ENCODE measurements at regions not wholly inside any gene's neighbourhood (a gene's known extent, or its start where the extent isn't known, plus 50 kb on each side); places are given as distances from the start of the nearest gene placed in this dataset.

GRCh38 chr10:44716470-44717015 lies 194.6 kb upstream of the TMEM72 start:
- no peak for TF ChIP-seq CTCF (IDR thresholded peaks at IDR 0.05)
- Histone ChIP-seq H3K9me3 (replicated peaks in 1 of 2; ENCODE audit: control insufficient read depth in 1 of 2, insufficient read depth in 1 of 2, low read length in 2 of 2) (no peaks in the 10 kb centered on the region), H3K4me3 (replicated peaks in 1 of 3; ENCODE audit: low read depth in 2 of 3, low read length in 3 of 3) (no peak overlapping the region), H3K27ac (ENCODE audit: low read depth in 1 of 2, low read length in 2 of 2) (no peak overlapping the region), H2AFZ (ENCODE audit: insufficient read depth, low read depth, low read length, poor library complexity, severe bottlenecking) (no peak overlapping the region), H3K79me2 (ENCODE audit: insufficient read depth, low read length) (no peaks in the 10 kb centered on the region), H3K9ac (ENCODE audit: insufficient read depth, low read length, poor library complexity, severe bottlenecking) (no peak overlapping the region), H3K4me1 (ENCODE audit: control insufficient read depth in 1 of 2, insufficient read depth in 2 of 2, low read length in 2 of 2) (no peaks in the 10 kb centered on the region), H4K20me1 (ENCODE audit: insufficient read depth, low read length) (no peaks in the 10 kb centered on the region), H3K36me3 (replicated peaks in 1 of 2; ENCODE audit: control insufficient read depth in 1 of 2, insufficient read depth in 2 of 2, low read length in 2 of 2) (no peaks in the 10 kb centered on the region), H3K4me2 (replicated peaks; ENCODE audit: extremely low read depth, low read length, poor library complexity, severe bottlenecking) (no peak overlapping the region), H3K27me3 (ENCODE audit: control insufficient read depth in 2 of 2, insufficient read depth in 2 of 2, low read length in 2 of 2) (no peaks in the 10 kb centered on the region)
- H3K9me3 Mint-ChIP-seq = peaks cover 0 to 11% (median 4%) of the 10 kb centered on the region in 7 donors
- no peak overlapping the region for H3K27ac Mint-ChIP-seq
- peaks cover 0 to 6% (median 2%) of the 10 kb centered on the region in 3 donors for H3K27me3 Mint-ChIP-seq (ENCODE audit: low read depth in 3 of 3)
- H3K4me3 Mint-ChIP-seq = no peak overlapping the region
- intact Hi-C loops (cut with micrococcal nuclease) = no loop called here
- H3K4me1 Mint-ChIP-seq = no peaks in the 10 kb centered on the region
- no peaks in the 10 kb centered on the region for H3K36me3 Mint-ChIP-seq
- no CpG with 5 or more reads among the region's 4 CpGs for WGBS (ENCODE audit: insufficient coverage)
- no peak for DNase-seq

- intact Hi-C loops (cut with micrococcal nuclease) = no loop called here
- no peaks in the 10 kb centered on the region for H3K9me3 ChIP-seq (replicated peaks in 1 of 2; ENCODE audit: control insufficient read depth in 1 of 2, insufficient read depth in 1 of 2, low read length in 2 of 2)
- TF ChIP-seq CTCF (IDR thresholded peaks at IDR 0.05) = no peak
- 0% methylated on average over 1 of the region's 3 CpGs for WGBS (ENCODE audit: insufficient coverage)
- peak in 1 of 3 donors; percentile 18 for DNase-seq
- H3K4me3 ChIP-seq (replicated peaks in 1 of 3; ENCODE audit: low read depth in 2 of 3, low read length in 3 of 3) = peak overlapping the region in 1 of 3 experiments; percentile 51
- Mint-ChIP-seq H3K4me1 (peaks cover 43% of the 10 kb centered on the region), H3K9me3 (peaks cover 2 to 11% (median 7%) of the 10 kb centered on the region in 7 donors), H3K27me3 (ENCODE audit: low read depth in 3 of 3) (peaks cover 0 to 6% (median 1%) of the 10 kb centered on the region in 3 donors), H3K36me3 (no peaks in the 10 kb centered on the region), H3K27ac (peak overlapping the region in 2 of 7 donors; percentile 43 to 55), H3K4me3 (peak overlapping the region; percentile 13 to 68)
- no peaks in the 10 kb centered on the region for H3K36me3 ChIP-seq (replicated peaks in 1 of 2; ENCODE audit: control insufficient read depth in 1 of 2, insufficient read depth in 2 of 2, low read length in 2 of 2)
- peaks cover 36 to 40% of the 10 kb centered on the region in 2 donors for H3K4me1 ChIP-seq (ENCODE audit: control insufficient read depth in 1 of 2, insufficient read depth in 2 of 2, low read length in 2 of 2)
- no peaks in the 10 kb centered on the region for H3K79me2 ChIP-seq (ENCODE audit: insufficient read depth, low read length)
- H3K27ac ChIP-seq (ENCODE audit: low read depth in 1 of 2, low read length in 2 of 2) = no peak overlapping the region
- no peaks in the 10 kb centered on the region for H4K20me1 ChIP-seq (ENCODE audit: insufficient read depth, low read length)
- H2AFZ ChIP-seq (ENCODE audit: insufficient read depth, low read depth, low read length, poor library complexity, severe bottlenecking) = no peak overlapping the region
- H3K4me2 ChIP-seq (replicated peaks; ENCODE audit: extremely low read depth, low read length, poor library complexity, severe bottlenecking) = peak overlapping the region; percentile 47
- no peak overlapping the region for H3K9ac ChIP-seq (ENCODE audit: insufficient read depth, low read length, poor library complexity, severe bottlenecking)
- no peaks in the 10 kb centered on the region for H3K27me3 ChIP-seq (ENCODE audit: control insufficient read depth in 2 of 2, insufficient read depth in 2 of 2, low read length in 2 of 2)
Observed at GRCh38 chr10:44723082-44723481, 188.1 kb upstream of the TMEM72 start.

Measured in CD14-positive monocyte (primary cell).